ENCODE measurements at regions not wholly inside any gene's neighbourhood (a gene's known extent, or its start where the extent isn't known, plus 50 kb on each side); places are given as distances from the start of the nearest gene placed in this dataset.

DNA sequence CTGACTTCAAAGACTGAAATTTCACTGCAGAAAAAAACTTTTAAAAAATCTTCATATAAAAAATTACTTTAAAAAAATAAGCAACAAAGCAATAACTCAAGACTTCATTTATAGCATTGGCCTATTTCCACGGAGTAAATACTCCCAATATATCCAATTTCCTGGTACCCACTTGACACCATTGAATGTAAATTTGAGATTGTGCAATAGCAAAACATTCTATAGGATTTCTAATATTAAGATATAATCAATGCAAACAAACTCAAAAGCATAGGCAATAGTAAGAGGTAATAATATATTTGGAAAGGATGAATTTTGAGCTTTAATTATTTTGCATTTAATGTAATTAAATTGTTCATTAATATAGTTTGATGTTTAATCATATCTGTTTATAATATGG is 148.0 kb upstream of the CNTN6 start:
- no peak overlapping the region for H3K4me3 ChIP-seq (ENCODE audit: low read depth, low read length)
- DNase-seq (ENCODE audit: low read depth) = no peak
- TF ChIP-seq, protein P1, sequence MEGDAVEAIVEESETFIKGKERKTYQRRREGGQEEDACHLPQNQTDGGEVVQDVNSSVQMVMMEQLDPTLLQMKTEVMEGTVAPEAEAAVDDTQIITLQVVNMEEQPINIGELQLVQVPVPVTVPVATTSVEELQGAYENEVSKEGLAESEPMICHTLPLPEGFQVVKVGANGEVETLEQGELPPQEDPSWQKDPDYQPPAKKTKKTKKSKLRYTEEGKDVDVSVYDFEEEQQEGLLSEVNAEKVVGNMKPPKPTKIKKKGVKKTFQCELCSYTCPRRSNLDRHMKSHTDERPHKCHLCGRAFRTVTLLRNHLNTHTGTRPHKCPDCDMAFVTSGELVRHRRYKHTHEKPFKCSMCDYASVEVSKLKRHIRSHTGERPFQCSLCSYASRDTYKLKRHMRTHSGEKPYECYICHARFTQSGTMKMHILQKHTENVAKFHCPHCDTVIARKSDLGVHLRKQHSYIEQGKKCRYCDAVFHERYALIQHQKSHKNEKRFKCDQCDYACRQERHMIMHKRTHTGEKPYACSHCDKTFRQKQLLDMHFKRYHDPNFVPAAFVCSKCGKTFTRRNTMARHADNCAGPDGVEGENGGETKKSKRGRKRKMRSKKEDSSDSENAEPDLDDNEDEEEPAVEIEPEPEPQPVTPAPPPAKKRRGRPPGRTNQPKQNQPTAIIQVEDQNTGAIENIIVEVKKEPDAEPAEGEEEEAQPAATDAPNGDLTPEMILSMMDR (IDR thresholded peaks at IDR 0.05; ENCODE audit: insufficient read depth, low read depth, low read length, missing control alignments) = no peak

DNA sequence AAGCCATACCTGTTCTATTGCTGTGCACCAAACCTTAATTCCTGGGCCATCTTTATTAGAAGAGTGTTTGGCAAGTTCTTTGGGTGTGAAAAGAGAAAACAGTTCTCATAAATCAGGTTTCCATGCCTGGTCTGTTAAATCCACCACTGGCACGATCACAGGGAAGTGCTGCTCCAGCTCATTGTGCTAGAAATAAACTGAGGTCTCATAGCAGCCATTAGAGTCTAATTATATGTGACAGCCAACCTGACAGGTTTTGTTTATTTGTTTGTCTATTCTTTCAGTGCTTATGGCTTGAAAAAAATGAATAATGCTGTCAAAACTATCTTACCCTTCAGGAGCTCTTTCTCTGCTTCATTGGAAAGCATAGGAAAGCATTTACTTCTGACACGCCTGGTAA is 147.1 kb upstream of the CNTN6 start:
- H3K4me3 ChIP-seq (ENCODE audit: low read depth, low read length) = no peak overlapping the region
- TF ChIP-seq, protein P1 (IDR thresholded peaks at IDR 0.05; ENCODE audit: insufficient read depth, low read depth, low read length, missing control alignments) = no peak
- DNase-seq (ENCODE audit: low read depth) = no peak

DNA sequence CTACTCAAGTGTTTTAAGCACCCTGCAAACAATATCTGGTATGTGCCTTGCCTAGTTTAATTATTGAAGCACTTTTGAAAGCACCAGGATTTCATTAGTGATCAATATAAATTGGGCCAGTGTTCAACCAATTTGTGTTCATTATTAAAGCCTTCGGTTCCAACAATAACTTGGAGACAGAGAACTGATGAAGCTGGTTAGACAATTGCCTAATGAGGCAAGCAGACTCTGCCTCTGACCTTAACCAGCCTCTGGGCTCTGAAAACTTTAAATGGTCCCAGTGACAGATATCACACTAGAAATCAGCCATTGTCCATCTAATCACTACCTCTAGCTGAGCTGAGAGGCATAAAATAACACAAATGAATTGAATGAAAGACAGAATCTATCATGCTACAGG is 139.9 kb upstream of the CNTN6 start:
- no peak overlapping the region for H3K4me3 ChIP-seq (ENCODE audit: low read depth, low read length)
- TF ChIP-seq, protein P1 (IDR thresholded peaks at IDR 0.05; ENCODE audit: insufficient read depth, low read depth, low read length, missing control alignments) = no peak
- DNase-seq (ENCODE audit: low read depth) = no peak

DNA sequence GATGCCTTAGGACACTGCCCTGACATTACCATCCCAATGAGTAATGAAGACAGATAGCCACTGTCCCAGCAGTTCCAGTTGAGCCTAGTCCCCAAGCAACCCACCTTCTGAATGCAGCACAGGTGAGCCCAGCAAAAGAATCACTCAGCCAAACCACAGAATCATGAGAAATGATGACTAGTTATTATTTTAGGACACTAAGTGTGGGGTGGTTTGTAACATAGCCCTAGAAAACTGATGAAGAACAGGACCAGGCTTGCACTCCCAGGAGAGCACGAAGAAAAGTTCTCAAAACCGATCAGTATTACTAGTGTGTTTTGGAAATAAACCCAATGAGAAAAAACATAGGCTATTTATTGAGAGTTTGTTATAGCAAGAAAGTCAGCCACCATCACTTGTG is 129.6 kb upstream of the CNTN6 start:
- DNase-seq (ENCODE audit: low read depth) = no peak
- TF ChIP-seq, protein P1 (IDR thresholded peaks at IDR 0.05; ENCODE audit: insufficient read depth, low read depth, low read length, missing control alignments) = no peak
- H3K4me3 ChIP-seq (ENCODE audit: low read depth, low read length) = no peak overlapping the region

DNA sequence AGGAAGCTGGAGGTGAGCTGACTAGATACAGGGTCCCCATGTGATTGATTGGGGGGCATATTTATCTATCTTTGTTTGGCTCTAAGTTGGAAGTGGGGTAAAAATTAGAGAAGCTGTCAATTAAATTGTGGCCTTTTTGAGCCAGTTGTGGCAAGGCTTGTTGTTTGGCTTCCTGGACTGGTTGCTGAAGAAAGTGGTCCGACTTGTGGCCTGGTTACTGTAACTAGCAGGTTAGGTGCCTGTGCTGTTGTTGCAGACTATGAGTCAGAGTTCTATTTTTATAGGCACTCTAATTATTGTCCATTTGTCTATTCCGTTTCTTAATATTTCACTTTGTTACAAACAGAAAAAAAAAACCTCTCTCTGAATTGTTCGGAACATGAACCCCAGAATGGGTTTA is 129.1 kb upstream of the CNTN6 start:
- DNase-seq (ENCODE audit: low read depth) = no peak
- no peak overlapping the region for H3K4me3 ChIP-seq (ENCODE audit: low read depth, low read length)
- TF ChIP-seq, protein P1 (IDR thresholded peaks at IDR 0.05; ENCODE audit: insufficient read depth, low read depth, low read length, missing control alignments) = no peak

DNA sequence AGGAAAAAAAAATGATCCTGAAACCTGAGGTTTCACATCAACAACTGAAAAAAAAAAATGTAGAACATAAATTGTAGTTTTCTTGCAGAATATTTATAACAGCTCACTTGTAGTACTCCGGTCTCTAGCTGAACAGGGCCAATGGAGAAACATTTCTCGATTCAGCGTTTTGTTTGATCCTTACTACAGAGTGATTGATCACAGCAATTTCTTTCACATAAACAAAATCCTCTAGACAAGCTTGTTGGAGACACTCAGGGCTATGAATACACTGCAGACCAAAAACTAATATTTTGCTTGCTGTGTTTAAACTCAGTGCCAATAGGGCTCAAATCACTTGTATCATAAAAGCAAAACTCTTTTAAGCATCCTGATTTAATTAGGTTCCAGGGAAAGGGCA is 127.0 kb upstream of the CNTN6 start:
- DNase-seq (ENCODE audit: low read depth) = no peak
- H3K4me3 ChIP-seq (ENCODE audit: low read depth, low read length) = no peak overlapping the region
- TF ChIP-seq, protein P1 (IDR thresholded peaks at IDR 0.05; ENCODE audit: insufficient read depth, low read depth, low read length, missing control alignments) = no peak

DNA sequence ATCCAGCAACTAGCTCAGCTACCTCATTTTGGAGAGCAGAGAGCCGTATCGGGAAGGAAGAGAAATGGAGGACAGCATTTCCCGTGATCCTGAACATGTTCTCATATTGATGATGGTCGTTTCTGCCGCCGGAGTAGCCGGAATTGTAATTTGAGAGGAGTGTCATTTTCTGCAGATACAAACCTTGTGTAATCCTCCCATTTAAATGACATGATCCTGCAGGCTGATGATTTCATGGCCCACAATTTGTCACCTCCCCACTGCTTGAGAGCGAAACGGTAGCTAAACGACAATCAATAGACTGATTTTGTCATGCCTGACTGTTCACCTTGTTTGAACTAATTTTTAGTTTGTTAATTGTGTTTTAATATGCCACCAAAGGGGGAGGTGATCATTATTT is 126.5 kb upstream of the CNTN6 start:
- H3K4me3 ChIP-seq (ENCODE audit: low read depth, low read length) = no peak overlapping the region
- TF ChIP-seq, protein P1 (IDR thresholded peaks at IDR 0.05; ENCODE audit: insufficient read depth, low read depth, low read length, missing control alignments) = no peak
- DNase-seq (ENCODE audit: low read depth) = no peak
